ENCODE measurements at regions not wholly inside any gene's neighbourhood (a gene's known extent, or its start where the extent isn't known, plus 50 kb on each side); places are given as distances from the start of the nearest gene placed in this dataset.

DNA sequence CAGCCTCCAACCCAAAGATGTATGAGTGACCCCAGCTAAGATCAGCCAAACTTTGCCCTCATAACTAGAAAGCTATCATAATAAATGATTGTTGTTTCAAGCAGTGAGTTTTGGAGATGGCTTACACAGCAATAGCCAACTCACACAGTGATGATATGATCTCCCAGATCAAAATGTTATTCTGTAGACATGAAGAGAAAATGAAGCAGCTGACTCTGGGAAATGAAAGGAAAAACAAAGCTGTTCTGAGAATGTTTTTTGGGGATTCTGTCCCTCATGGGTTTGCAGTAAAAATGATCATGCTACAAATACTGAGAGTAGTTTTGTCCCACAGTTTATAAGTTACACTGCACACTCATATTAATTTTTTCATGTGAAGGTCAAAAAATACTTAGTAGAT is 617.8 kb downstream of the MRPL39 start:
- DNase-seq = no peak

DNA sequence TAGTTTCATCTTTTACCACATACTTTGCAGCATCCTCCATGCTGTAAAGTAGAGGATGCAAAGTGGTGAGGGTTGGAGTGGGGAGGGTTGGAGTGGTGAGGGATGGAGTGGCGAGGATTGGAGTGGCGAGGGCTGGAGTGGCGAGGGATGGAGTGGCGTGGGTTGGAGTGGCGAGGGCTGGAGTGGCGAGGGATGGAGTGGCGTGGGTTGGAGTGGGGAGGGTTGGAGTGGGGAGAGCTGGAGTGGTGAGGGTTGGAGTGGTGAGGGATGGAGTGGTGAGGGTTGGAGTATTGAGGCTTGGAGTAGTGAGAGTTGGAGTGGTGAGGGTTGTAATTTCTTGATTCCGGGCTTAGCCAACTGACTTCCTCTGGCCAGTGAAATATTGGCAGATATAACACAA is 618.3 kb downstream of the MRPL39 start:
- no peak for DNase-seq

DNA sequence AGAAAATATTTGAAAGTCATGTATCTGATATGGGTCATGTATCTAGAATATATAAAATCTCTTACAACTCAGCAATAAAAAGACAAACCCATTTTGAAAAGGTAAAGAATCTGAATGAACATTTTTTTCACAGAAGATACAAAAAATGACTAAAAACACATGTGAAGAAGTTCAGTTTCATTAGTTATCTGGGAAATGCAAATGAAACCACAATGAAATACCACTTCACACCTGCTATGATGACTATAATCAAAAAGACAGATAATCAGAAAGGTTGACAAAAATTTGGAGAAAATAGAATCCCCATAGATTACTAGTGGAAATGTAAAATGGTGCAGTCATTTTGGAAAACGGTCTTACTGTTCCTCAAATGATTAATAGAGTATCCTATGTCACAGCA is 631.0 kb downstream of the MRPL39 start:
- no peak for DNase-seq

DNA sequence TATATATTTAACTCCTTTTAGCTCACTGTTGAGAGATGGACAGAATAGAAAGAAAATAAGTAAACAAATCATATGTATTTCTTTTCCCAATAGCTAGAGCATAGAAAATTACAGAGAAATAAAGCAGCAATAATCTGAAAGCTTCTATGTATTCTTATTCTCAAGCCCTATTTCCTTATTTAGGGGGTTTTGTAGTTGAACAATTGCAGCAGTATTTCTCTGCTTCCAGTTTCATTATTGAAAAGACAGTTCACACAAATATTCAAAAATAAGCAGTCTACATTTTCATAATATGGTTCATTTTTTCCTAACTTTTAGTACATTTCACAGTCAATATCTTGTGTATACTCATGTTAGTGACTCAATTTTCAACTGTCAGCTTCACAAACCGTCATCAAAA is 638.2 kb downstream of the MRPL39 start:
- DNase-seq = no peak

DNA sequence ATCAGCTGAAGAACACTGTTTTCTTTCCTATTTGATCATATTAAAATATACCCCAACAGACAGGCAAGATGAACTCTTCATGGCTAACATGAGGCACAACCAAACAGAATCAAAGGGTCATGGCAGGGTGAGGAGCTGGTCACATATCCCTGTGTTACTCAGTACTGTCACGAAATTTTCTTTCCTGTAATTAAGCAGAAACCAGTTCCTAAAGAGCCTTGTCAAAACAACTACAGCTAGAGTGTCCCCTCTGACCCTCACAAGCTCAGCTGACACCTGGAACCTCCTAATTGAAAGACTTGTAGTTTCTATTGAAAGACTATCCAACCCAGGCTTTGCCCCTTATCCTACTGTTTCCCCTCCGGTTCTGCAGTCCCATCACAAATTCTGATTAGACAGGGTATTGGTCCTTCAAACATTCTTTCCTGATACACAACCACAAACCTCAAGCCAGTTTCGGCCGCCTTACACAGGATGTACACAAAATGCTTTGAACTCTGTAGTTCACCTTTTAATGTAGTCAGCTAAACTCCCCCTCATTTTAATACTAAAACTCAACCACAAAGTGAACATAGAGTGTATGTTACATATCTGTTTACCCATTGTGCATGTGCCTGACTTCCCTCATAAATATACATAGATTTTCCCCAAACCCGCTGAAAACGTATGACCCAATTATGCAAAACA is 651.9 kb downstream of the MRPL39 start:
- DNase-seq = no peak

DNA sequence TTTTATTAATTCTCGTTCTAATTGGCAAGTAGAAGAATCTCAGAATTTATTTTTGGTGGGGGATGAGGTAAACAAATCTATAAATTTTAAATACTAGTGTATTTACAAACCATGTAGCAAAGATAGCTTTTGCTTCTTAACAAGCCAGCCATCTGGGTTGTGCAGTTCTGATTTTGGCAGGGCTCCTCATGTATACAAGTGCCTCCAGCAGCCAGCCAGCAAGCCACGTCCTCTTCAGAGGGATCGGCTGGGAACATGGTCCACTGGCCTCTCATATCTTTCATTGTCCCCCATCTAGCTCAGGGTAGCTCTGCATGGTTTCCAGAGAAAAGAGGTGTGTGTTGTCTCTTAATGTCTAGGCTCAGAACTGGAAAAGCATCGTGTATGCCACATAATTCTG is 659.1 kb downstream of the MRPL39 start:
- DNase-seq = no peak

DNA sequence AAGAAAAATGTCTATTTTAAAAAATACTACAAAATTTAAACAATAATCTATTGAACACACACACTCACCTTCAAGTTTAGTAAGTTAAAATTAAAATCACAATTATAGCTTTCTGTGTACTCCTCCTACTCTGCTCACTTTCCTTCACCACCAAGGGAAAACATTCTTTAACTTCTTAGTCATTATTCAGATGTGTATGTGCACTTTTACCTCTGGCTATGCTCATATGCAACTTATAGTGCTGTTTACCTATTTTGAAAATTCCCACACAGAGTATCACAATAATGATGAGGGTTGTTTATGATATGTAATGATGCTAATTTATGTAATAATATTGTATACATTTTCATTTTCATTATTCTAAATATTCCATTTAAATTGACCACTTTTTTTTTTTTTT is 661.4 kb downstream of the MRPL39 start:
- no peak for DNase-seq

DNA sequence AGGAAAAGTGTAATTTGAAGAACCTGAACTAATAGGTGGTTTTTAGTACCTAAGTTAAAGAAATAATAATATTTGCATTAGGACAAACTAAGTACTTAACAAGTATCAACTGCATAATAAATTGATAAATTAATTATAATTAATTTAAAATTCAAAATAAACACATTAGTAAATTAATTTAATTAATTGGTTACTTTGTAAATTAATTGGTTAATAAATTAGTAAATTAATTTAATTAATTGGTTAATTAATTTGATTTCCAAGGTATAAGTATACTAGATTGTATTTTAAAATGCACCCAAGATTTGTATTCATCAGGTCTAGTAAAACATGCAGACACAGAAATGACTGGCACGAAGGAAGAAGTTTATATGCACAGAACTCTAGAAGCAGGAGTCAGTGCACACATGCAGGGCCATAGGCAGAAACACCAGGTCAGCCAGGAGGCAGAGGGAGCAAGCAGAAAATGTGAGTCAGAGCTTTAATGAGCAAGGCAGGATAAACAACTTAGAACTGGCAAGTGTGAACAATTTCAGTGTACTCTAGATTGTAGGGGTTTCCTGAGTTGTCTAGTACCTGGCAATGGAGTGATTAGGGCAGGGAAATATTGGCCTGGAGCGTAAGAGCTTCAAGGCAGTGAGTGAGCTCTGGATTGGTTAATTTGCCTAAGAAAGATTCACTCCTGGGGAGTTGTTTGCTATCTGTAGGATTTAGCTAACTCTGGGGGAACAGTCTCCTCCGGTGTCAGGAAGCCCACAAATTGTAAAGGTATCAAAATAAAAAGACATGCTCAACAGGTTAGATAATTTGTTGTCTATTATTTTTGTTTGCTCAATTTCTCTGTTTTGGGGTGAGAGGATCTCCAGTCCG is 665.7 kb downstream of the MRPL39 start:
- no peak for DNase-seq

DNA sequence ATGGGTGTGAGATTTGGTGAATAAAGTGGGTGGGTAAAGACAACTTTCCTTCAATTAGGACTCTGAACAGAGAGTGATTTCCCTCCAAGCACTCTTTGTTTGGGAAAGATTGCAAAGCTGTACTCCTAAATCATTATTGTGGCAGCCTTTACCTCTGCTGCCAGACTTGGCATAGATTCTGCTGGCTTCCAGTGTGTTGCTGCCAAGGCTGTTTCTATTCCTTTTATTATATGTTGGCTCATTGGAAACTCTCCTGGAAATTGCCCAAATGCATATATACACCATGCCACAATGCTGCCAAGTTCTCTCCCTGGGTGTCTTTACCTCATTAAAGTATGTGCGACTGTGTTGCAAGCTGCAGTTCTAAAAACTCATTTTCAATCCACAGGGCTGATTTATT is 668.0 kb downstream of the MRPL39 start:
- no peak for DNase-seq

DNA sequence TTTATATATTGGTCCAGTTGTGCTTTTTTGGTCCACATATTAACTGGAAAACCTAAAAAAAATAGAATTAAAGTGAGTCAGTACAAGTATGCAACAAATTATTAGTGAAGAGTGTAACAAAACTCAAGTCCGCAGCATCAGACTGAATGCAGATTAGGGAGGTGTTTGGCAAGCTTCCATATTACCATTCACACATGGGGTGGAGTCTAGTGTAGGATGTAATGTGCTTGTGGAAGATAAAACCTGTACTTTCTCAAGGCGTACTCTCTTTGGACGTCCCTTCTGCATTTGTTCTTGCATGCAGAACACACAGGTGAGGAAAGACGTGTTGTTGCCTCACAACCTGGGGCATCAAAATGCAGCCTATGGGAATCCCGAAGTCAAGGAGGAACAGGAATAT is 668.7 kb downstream of the MRPL39 start:
- DNase-seq = no peak

DNA sequence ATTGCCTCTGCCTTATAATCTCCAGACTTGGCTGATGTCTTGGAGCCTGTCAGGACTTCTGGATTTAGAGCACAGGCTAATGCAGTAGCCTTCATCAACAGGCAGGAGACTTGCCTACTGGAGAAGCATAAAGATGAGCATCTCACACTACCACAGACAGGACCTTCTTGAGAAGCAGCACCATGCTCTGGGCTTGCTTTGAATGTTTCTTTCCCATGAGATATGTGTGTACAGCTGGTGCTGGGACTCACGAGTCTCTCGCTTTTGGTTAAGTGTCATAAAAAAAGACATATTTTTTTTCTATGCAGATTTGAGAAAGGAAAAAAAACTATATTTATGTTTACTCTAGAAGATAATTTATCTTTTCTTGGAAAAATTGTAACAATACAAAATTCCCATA is 671.3 kb downstream of the MRPL39 start:
- no peak for DNase-seq

DNA sequence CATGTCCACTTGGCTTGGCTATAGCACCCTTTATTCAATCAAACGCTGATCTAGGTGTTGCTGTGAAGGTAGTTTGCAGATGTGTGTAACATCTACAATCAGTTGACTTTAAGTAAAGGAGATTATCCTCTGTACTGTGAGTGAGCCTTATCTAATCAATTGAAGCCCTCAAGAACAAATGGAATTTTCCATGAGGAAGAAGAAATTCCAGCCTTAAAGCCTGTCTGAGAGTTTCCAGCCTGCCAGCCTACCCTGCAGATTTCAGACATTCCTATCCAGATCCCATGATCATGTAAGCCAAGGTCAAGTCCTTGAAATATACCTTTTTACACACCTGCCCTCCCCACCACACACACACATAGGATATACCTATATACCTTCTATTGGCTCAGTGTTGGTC is 696.7 kb downstream of the MRPL39 start:
- DNase-seq = no peak

DNA sequence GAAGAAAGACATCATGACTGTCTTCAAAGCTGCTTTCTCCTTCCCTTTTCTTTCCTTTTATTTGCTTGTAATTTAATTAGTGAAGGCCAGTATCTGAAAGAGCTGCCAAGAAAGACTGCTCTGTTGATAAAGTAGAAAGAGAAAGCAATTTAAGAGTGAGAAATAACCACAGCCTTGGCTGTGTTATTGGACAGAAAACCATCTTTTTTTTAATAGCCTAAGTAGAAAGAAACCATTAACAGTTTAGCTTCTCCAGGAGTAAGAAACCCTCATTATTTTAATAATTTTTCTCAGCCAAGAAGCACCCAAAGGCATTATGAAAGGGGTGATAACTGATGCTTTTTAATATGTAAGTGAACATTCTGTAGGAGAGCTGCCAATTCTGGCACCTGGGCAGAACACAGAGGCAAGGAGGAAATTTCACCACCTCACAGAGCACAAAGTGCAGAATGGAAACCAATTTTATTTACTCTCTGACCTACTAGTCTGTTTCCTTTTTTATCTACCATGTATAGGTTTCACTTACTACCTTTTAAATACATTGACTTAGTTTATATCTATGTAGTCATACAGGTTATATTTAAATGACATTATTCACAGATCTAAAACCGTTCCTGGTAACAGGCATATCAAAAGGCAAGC is 703.2 kb downstream of the MRPL39 start:
- DNase-seq = no peak

DNA sequence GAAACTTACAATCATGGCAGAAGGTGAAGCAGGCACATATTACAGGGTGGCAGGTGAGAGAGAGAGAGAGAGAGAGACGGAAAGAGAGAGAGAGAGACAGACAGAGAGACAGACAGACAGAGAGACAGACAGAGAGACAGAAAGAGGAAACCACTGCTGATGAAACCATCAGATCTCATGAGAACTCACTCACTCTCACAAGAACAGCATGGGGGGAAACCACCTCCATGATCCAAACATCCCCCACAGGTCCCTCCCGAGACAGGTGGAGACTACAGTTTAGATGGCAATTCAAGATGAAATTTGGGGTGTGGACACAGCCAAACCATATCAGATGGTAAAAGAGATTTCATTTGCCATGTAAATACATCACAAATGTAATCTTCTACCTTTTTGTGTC is 708.1 kb downstream of the MRPL39 start:
- no peak for DNase-seq

DNA sequence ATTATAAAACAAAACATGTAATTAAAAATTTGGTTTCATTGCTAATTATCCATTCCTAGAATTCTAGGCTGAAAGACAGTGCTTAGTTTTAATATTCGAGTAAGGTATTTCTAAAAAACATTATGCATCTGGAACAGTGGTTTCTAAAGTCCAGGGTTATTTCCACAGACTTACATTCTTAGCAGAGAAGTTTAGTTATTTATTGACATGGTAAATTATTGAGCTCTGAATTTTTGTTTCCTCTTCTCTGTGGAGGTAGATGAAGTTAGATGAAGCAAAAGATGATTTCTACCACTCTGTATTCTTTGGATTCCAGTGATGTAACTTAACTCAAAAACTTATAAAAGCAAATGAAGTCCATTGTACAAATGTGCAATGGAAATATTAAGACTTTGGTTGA is 709.4 kb downstream of the MRPL39 start:
- DNase-seq = no peak

DNA sequence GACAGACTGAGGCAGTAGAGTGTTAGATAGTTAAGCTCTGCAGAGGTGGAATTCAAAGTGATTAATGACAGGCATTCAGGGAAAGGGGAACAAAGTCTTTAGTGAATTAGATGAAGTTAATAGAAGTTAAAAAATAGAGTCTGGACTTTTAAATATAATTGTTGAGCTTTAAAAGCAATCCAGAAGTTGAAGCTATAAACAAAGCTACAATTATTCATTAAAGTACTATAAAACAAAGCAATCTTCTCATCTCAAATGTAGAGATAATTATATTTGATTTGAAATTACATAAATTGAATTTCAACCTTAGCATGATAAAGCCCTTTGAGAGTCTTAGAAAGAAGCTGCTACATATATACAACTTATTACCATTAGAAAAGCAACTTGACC is 710.6 kb downstream of the MRPL39 start:
- DNase-seq = no peak

DNA sequence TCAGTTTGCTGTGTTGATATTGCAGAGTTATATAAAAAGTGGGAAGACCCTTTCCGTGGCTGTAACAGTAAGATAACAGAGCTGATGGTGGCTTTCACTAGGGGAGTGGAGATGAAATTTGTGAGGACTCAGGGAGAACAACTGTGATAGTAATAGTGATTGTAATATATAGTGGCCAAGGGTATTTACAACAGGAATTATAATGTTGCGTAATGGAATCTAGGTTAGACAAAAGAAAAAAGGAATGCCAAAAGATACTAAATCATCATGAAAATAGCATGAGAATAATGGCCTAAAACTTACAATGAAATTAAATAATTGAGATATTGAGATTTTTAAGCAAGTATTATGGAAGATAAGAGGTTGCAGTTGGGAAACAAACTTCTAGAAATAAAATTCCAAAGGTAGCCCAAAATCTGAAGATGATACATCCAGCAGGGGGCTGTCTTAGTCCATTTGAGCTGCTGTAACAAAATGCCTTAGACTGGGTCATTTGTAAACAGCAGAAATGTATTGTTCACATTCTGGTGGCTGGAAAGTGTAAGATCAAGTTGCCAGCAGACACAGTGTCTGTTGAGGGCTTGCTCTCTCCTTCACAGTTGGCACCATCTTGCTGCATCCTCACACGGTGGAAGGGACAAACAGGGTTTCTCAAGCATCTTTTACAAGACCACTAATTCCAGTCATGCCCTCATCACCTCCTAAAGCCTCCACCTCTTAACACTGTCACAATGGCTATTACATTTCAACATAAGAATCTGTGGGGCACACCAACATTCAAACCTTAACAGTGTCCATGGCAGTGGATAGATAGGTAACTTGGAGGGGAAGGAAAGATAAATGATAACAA is 711.2 kb downstream of the MRPL39 start:
- DNase-seq = no peak

DNA sequence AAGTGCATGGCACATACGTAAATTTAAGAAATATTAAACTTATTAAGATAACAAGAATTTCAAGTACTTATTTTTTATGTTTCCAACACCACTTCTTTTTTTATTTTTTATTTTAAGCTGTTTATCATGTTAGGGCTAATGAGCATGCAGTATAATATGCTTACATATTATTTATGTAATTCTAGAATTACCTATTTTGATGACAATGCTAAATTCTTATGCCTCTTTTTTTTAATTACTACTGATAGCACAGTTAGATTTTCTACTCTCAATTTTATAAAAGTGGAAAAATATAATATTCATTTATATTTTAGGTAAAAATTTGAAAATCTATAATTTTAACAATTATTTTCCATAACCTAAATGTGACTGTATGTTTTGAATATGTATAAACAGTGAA is 713.0 kb downstream of the MRPL39 start:
- DNase-seq = no peak

DNA sequence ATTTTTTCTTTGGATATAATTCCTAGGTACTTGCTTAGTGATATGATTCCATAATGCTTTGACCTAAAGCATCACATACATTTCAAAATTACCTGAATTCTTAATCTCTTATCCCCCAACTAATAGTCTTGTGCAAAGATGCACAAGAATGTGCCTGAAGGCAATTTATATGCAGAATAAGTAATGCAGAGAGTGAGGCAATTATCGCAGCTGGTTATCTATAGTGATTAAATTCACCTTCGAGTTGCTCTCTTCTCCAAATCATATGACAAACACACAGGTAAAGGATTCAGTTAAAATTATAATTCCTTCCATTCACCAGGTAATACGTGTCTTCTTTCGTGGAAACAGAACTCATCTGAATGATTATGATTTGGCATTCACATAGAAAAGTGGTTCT is 717.3 kb downstream of the MRPL39 start:
- DNase-seq = no peak

DNA sequence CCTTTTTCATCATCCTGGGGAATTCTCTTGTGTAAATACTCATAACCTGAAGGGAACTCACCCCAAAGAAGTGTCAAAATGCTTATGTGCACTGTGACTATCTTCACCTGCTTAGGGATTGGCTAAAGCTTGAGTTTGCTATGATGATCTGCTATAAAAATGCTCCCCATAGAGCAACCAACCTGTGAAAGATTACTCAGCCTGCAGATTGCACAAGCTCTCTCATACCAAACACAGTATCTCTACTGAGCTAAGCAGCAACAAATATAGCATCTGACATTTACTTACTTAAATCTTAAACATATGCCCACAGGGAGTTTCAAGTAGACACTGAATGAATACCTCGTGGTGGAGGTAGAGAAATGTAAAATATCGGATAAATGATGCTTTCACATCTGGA is 725.8 kb downstream of the MRPL39 start:
- DNase-seq = no peak

DNA sequence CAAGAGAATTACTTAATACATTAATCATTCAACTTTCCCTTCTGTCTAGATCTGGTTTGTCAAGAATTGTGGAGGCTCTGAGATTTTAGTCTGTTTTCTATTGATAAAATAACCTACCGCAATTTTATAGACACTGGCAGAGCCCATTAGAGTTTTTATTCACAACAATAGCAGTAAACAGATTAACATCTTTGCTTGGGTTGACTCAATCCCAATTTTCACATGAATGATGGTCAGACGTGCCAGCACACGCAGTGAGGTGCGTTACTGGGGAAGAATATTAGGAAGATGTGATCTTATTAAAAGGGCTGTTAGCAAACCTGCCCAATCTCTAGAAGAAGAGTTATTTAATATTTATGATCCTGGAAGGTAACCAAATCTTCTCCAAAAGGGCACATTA is 736.6 kb downstream of the MRPL39 start:
- no peak for DNase-seq

DNA sequence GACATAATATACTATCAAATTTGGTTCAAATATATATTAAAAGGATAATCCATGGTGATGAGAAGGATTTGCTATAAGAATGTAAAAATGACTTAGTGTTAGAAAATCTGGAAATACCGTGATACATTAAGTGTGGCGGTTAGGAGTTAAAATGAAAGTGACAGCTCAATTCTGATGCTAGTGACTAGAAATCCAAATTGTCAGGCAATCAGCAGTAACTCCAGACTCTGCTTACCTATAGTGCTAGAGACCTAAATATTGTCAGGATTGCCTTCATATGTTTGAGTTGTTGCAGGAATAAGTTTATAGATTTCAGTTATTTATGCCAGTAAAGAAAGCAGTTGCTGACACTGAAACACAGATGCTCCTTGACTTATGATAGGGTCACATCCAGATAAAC is 737.4 kb downstream of the MRPL39 start:
- DNase-seq = no peak

DNA sequence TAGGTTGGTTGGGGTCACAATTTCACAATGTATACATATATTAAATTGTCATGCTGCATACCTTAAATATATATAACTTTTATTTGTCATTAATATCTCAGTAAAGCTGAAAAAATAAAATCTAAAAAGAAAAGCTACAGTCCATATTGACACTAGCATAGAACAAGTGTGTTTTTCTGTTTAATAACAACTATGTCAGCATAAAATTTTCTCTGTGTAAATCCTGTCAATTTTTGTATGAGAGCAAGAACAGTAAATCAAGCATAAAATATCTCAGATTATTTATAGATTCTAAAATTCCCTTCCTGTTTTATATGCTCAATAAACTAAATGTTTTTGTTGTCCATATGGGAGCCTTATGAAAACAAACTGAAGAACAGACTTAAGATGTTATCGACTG is 739.2 kb downstream of the MRPL39 start:
- no peak for DNase-seq
